Neural cell (in vitro differentiated cells): ENCODE measurements at regions not wholly inside any gene's neighbourhood (a gene's known extent, or its start where the extent isn't known, plus 50 kb on each side); places are given as distances from the start of the nearest gene placed in this dataset.

Source experiments
- H2AFZ ChIP-seq: fragments of 200-600, 300-800 bp; sonication (generic), shearing (Covaris generic); 2 replicates; pipeline ENCODE4 v1.6.0; 2014; ENCODE audit warnings: low read depth, mild to moderate bottlenecking, antibody characterized with exemption, low read length, moderate library complexity
- H3F3A ChIP-seq: fragments of 200-600 bp; shearing (Covaris generic); 2 replicates; pipeline ENCODE4 v1.6.1; 2016; ENCODE audit warnings: mild to moderate bottlenecking, moderate library complexity, mixed read lengths, antibody characterized with exemption, low read length; ENCODE audit not compliant: insufficient read depth, poor library complexity, severe bottlenecking
- H3K27ac ChIP-seq: fragments of 200-600, 300-800 bp; sonication (generic), shearing (Covaris generic); 2 replicates; pipeline ENCODE4 v1.5.1; 2014; ENCODE audit warnings: mild to moderate bottlenecking, low read length, moderate library complexity
- H3K27me3 ChIP-seq: fragments of 300-800, 200-600 bp; sonication (generic), shearing (Covaris generic); 2 replicates; pipeline ENCODE4 v1.6.0; 2014; ENCODE audit warnings: mild to moderate bottlenecking, low read depth, low read length, moderate library complexity; ENCODE audit not compliant: insufficient read depth
- H3K36me3 ChIP-seq: fragments of 300-800, 200-600 bp; sonication (generic), shearing (Covaris generic); 2 replicates; pipeline ENCODE4 v1.5.1; 2014; ENCODE audit warnings: mild to moderate bottlenecking, antibody characterized with exemption, low read length, moderate library complexity; ENCODE audit not compliant: insufficient read depth
- H3K4me2 ChIP-seq: fragments of 300-800, 200-600 bp; sonication (generic), shearing (Covaris generic); 2 replicates; pipeline ENCODE4 v1.6.0; 2014; ENCODE audit warnings: mild to moderate bottlenecking, low read length
- H3K4me3 ChIP-seq: fragments of 300-800, 200-600 bp; sonication (generic), shearing (Covaris generic); 2 replicates; pipeline ENCODE4 v1.5.1; 2014; ENCODE audit warnings: mild to moderate bottlenecking, low read length, moderate library complexity
- H3K79me2 ChIP-seq: fragments of 200-600 bp; shearing (Covaris generic); replicated peaks from 2 replicates; pipeline ENCODE4 v1.6.0; 2014; ENCODE audit warnings: mild to moderate bottlenecking, low read length, moderate library complexity; ENCODE audit not compliant: insufficient read depth
- H3K9ac ChIP-seq: fragments of 300-800, 200-600 bp; sonication (generic), shearing (Covaris generic); 2 replicates; pipeline ENCODE4 v1.6.1; 2016; ENCODE audit warnings: mild to moderate bottlenecking, low read length, mixed read lengths
- H3K9me2 ChIP-seq: fragments of 200-600 bp; shearing (Covaris generic); 2 replicates; pipeline ENCODE4 v1.6.1; 2016; ENCODE audit warnings: mild to moderate bottlenecking, low read length, mixed read lengths; ENCODE audit not compliant: insufficient read depth
- H3K9me3 ChIP-seq: fragments of 200-600, 300-800 bp; sonication (generic), shearing (Covaris generic); 2 replicates; pipeline ENCODE4 v1.6.1; 2016; ENCODE audit warnings: mild to moderate bottlenecking, mixed run types, low read length, moderate library complexity, mixed read lengths
- H4K20me1 ChIP-seq: fragments of 200-600 bp; shearing (Covaris generic); 2 replicates; pipeline ENCODE4 v1.6.1; 2016; ENCODE audit warnings: mild to moderate bottlenecking, mixed run types; ENCODE audit not compliant: insufficient read depth
- CTCF ChIP-seq: fragments of 450-650 bp; IDR thresholded peaks from 2 replicates; pipeline ENCODE4 v1.5.1; 2014; ENCODE audit warnings: antibody characterized with exemption, mild to moderate bottlenecking, moderate library complexity; ENCODE audit not compliant: poor library complexity, severe bottlenecking
- EP300 ChIP-seq: fragments of 450-650 bp; conservative IDR thresholded peaks from 2 replicates; pipeline ENCODE4 v1.6.1; 2014; ENCODE audit warnings: antibody characterized with exemption, mild to moderate bottlenecking, moderate library complexity; ENCODE audit not compliant: poor library complexity, severe bottlenecking
- EZH2 ChIP-seq: fragments of 200-600, 300-800 bp; shearing (Covaris generic), sonication (generic); IDR thresholded peaks from 2 replicates; pipeline ENCODE4 v1.6.1; 2014; ENCODE audit warnings: antibody characterized with exemption, low read length, borderline replicate concordance, mild to moderate bottlenecking; ENCODE audit not compliant: insufficient read depth, poor library complexity, severe bottlenecking
- MXI1 ChIP-seq: fragments of 450-650 bp; conservative IDR thresholded peaks from 2 replicates; pipeline ENCODE4 v1.6.1; 2014; ENCODE audit warnings: antibody characterized with exemption, mild to moderate bottlenecking; ENCODE audit not compliant: poor library complexity, severe bottlenecking
- POLR2AphosphoS5 ChIP-seq: IDR thresholded peaks from 2 replicates; pipeline ENCODE4 v1.6.1; 2012
- RAD21 ChIP-seq: fragments of 450-650 bp; conservative IDR thresholded peaks from 2 replicates; pipeline ENCODE4 v1.6.1; 2014; ENCODE audit warnings: antibody characterized with exemption, mild to moderate bottlenecking, moderate library complexity
- SMC3 ChIP-seq: fragments of 450-650 bp; conservative IDR thresholded peaks from 2 replicates; pipeline ENCODE4 v1.6.1; 2014; ENCODE audit warnings: antibody characterized with exemption, mild to moderate bottlenecking, moderate library complexity; ENCODE audit not compliant: poor library complexity
- TAF1 ChIP-seq: IDR thresholded peaks from 2 replicates; pipeline ENCODE4 v1.6.1; 2012; ENCODE audit warnings: low read depth
- TF ChIP-seq, protein P1 (sequence below): IDR thresholded peaks from 2 replicates; pipeline ENCODE4 v1.6.1; 2012; ENCODE audit warnings: borderline replicate concordance

DNA sequence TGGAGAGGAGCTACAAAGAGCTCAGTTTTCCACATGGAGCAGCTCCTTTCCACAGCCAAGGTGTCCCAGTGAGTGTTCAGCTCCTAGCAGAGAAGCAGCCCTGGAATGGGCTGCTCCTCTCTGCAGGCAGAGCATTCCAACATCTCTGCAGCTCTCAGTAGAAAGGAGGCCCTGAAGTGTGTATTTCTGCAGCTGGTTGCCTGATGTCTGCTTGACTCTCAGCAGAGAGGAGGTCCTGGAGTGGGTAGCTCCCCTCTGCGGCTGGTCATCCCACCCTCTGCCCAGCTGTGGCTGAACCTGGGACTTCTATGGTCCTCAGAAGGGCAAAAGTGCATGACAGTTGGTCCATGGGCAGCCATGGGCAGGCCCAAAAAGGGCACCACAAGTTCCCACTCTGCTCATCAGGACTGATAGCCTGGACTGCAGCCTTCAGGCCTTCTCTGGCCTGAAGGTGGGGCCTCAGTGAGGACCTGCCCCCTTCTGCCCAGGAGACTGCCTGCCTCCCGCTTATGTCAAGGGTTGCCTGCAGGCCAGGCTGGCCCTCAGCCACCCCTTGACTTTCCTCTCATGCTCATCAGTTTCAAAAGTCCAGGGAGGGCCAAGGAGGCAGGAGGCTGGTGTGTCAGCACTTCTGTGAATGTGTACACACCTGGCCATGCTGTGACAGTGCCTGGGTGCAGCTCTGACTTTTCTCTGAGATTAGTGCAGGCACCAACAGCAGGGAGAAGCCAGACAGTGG, 605.9 kb upstream of the FAM174A start:
- H3K27ac ChIP-seq = no peak overlapping the region
- TF ChIP-seq, protein P1, sequence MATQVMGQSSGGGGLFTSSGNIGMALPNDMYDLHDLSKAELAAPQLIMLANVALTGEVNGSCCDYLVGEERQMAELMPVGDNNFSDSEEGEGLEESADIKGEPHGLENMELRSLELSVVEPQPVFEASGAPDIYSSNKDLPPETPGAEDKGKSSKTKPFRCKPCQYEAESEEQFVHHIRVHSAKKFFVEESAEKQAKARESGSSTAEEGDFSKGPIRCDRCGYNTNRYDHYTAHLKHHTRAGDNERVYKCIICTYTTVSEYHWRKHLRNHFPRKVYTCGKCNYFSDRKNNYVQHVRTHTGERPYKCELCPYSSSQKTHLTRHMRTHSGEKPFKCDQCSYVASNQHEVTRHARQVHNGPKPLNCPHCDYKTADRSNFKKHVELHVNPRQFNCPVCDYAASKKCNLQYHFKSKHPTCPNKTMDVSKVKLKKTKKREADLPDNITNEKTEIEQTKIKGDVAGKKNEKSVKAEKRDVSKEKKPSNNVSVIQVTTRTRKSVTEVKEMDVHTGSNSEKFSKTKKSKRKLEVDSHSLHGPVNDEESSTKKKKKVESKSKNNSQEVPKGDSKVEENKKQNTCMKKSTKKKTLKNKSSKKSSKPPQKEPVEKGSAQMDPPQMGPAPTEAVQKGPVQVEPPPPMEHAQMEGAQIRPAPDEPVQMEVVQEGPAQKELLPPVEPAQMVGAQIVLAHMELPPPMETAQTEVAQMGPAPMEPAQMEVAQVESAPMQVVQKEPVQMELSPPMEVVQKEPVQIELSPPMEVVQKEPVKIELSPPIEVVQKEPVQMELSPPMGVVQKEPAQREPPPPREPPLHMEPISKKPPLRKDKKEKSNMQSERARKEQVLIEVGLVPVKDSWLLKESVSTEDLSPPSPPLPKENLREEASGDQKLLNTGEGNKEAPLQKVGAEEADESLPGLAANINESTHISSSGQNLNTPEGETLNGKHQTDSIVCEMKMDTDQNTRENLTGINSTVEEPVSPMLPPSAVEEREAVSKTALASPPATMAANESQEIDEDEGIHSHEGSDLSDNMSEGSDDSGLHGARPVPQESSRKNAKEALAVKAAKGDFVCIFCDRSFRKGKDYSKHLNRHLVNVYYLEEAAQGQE = no peak
- no peak for TF ChIP-seq CTCF
- no peak for TF ChIP-seq TAF1
- TF ChIP-seq EZH2 = no peak
- no peak for TF ChIP-seq MXI1
- TF ChIP-seq SMC3 = no peak
- TF ChIP-seq POLR2AphosphoS5 = no peak
- TF ChIP-seq RAD21 = no peak
- TF ChIP-seq EP300 = no peak
- H3K27me3 ChIP-seq = no peaks in the 10 kb centered on the region
- H3K9me3 ChIP-seq = no peaks in the 10 kb centered on the region
- no peaks in the 10 kb centered on the region for H3K79me2 ChIP-seq
- no peaks in the 10 kb centered on the region for H3F3A ChIP-seq
- H3K4me2 ChIP-seq = no peak overlapping the region
- no peak overlapping the region for H2AFZ ChIP-seq
- H3K36me3 ChIP-seq = no peaks in the 10 kb centered on the region
- H3K9me2 ChIP-seq = no peaks in the 10 kb centered on the region
- H3K4me3 ChIP-seq = no peak overlapping the region
- H4K20me1 ChIP-seq = no peaks in the 10 kb centered on the region
- H3K9ac ChIP-seq = no peak overlapping the region

GRCh38 chr5:99928490-99928889, 606.7 kb upstream of the FAM174A start:
- no peaks in the 10 kb centered on the region for H3K9me2 ChIP-seq
- H3K4me2 ChIP-seq = no peak overlapping the region
- H3K9ac ChIP-seq = no peak overlapping the region
- H4K20me1 ChIP-seq = no peaks in the 10 kb centered on the region
- no peaks in the 10 kb centered on the region for H3K9me3 ChIP-seq
- H3K4me3 ChIP-seq = no peak overlapping the region
- H3F3A ChIP-seq = no peaks in the 10 kb centered on the region
- no peaks in the 10 kb centered on the region for H3K36me3 ChIP-seq
- no peaks in the 10 kb centered on the region for H3K27me3 ChIP-seq
- no peak for TF ChIP-seq POLR2AphosphoS5
- no peak for TF ChIP-seq TAF1
- no peak overlapping the region for H3K27ac ChIP-seq
- no peaks in the 10 kb centered on the region for H3K79me2 ChIP-seq
- no peak overlapping the region for H2AFZ ChIP-seq
